ENCODE measurements at regions not wholly inside any gene's neighbourhood (a gene's known extent, or its start where the extent isn't known, plus 50 kb on each side); places are given as distances from the start of the nearest gene placed in this dataset.
"Not testable (repeated sequence)": the region's sequence is repeated elsewhere in the genome, so short reads cannot be mapped to it uniquely, and the experiment has no call there.

DNA sequence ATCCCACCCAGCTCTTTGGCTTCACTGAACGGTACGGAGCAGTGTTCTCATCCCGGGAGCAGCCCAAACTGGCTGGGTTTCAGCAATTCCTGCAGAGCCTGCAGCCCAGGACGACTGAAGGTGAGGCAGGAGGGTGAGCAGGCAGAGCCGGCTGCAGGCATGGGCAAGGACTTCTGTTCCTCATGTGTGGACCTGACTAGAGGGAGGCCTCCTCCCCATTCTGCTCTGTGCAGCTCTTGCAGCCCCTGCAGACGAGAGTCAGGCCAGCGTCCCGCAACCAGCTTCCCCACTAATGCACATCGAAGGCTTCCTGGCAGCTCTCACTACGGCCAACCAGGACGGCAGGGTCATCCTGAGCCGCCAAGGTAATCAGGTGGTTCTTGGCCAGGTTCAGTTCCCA is 97.8 kb upstream of the PZP start:
- H3K27me3 ChIP-seq; intact Hi-C loops (cut with DNase I); H3K9me3 ChIP-seq; H3K27ac ChIP-seq; H3K4me1 ChIP-seq; DNase-seq (ENCODE audit: low spot score in 2 of 2); H3K4me3 ChIP-seq; H3K36me3 ChIP-seq: not testable (repeated sequence)

DNA sequence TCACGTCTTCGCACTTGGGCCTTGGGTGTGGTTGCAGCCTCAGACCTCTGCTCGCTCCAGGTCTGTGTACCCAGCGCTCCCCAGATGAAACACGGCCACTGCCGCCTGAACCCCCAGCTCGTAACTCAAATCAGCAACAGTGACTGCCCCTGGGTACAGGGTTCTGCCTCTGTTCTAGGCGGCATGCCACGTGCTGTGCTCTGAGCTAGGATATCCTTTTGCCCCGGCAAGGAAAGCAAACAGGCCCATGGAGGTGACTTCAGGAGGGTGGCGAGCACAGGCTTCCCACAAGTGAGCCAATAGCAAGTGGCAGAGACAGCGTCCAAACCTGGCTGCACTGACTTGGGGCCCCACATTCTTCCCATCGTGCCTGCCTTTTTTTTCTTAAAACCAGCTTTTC is 96.3 kb upstream of the PZP start:
- H3K4me1 ChIP-seq; H3K4me3 ChIP-seq; H3K36me3 ChIP-seq; H3K27me3 ChIP-seq; H3K27ac ChIP-seq; H3K9me3 ChIP-seq; intact Hi-C loops (cut with DNase I); DNase-seq (ENCODE audit: low spot score in 2 of 2): not testable (repeated sequence)

DNA sequence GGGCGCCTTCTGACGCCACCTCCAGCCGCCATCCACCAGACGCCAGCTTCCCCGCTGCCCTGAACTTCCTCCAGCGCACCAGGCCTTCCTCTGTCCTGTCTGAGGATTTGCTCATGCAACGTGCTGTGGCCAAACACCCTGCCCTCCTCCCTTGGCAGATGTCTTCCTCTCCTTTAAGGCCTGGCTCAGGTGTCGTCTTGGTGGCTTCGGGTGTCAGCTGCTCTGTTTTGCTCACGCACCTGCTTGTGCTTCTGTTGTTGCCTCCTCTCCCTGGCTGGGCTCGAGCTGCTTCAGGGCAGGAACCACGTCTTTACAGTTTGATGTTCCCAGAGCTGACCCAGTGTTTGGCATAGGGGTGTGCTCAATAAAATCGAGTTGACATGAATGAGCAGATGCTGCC is 87.7 kb upstream of the PZP start:
- H3K9me3 ChIP-seq; H3K27ac ChIP-seq; H3K4me3 ChIP-seq; H3K4me1 ChIP-seq; DNase-seq (ENCODE audit: low spot score in 2 of 2); H3K27me3 ChIP-seq; H3K36me3 ChIP-seq; intact Hi-C loops (cut with DNase I): not testable (repeated sequence)

DNA sequence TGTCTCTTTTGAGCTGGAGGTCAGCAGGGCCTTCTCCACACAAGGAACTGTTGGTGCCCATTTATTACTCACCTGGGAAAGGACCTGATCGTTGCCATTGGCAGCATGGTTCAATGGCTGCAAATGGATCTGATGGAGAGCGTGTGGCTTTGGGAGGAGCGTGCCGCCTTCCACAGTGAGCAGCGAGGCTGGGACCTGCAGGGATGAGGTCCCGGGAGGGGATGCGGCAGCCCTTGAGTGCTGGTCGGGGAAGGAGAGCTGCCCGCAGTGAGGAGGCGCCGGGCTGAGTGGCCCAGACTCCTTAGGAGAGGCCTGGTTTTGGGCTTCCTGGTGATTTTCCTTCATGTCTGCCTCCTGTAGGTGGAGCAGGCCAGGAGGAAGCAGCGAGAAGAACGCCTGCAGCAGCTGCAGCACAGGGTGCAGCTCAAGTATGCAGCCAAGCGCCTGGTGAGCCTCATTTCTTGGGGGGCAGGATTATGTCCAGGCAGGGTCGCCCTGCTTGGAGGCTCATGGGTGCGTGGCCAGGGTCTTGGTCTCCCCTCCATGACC is 86.0 kb upstream of the PZP start:
- H3K27me3 ChIP-seq; H3K27ac ChIP-seq; DNase-seq (ENCODE audit: low spot score in 2 of 2); H3K9me3 ChIP-seq; H3K36me3 ChIP-seq; H3K4me3 ChIP-seq; intact Hi-C loops (cut with DNase I); H3K4me1 ChIP-seq: not testable (repeated sequence)

DNA sequence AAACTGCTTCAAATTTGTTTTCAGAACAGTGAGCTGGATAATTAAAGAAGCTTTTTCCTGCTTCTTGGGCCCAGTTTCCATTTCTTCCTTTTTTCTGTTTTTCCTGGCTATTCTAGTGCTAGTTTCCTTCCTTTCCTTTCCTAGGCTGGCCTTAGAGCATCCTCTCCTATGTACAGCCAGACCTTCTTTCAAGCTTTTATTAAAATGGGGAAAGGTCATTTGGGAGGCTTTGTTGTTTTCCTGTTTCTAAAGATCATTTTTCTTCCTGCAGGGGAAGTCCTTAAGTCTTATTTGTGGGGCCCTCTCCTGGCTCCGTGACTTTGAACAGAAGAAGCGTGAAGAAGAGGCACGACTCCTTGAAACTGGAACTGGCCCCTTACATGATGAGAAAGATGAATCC is 85.2 kb upstream of the PZP start:
- H3K9me3 ChIP-seq; H3K27ac ChIP-seq; H3K36me3 ChIP-seq; H3K4me1 ChIP-seq; H3K27me3 ChIP-seq; intact Hi-C loops (cut with DNase I); DNase-seq (ENCODE audit: low spot score in 2 of 2); H3K4me3 ChIP-seq: not testable (repeated sequence)

DNA sequence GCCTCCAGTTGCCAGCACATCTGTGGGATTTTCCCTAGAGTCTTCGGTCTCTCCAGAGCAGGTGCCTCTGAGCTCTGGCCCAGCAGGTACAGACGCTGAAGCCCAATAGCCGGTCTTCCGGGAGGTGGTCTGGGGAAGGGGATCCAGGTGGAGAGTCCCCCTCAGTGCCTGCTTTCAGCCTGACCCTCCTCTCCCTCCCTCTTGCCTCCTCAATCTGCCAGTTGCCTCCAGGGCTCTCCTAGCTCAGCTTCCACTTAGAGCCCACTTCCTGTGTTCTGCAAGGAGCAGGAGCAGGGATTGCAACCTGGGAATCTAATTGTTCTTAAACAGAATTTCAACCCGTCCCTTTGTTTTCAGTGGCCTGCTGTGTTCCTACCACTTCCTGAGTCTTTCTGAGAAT is 81.8 kb upstream of the PZP start:
- H3K36me3 ChIP-seq; intact Hi-C loops (cut with DNase I); H3K4me1 ChIP-seq; H3K9me3 ChIP-seq; H3K27me3 ChIP-seq; H3K4me3 ChIP-seq; DNase-seq (ENCODE audit: low spot score in 2 of 2); H3K27ac ChIP-seq: not testable (repeated sequence)

DNA sequence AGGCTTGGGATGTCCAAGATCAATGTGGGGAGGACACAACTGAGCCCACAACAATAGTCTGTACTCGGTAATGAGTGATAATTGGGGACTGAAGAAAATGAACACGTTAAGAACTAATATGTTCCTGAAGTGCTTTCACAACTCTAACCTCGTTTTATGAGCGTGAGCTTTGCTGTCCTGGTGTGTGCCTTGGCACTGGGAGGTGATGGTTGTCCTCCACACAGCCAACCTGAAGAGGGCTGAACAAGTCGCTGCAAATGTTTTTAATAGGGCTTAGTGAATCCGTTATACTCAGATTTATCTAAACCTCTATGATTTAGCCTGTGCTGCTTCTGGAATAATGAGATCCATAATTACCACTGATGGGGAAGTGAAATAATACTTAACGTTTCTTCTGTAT is 76.5 kb upstream of the PZP start:
- not testable (repeated sequence) for H3K4me1 ChIP-seq; H3K9me3 ChIP-seq; H3K4me3 ChIP-seq; H3K27me3 ChIP-seq; H3K36me3 ChIP-seq; DNase-seq (ENCODE audit: low spot score in 2 of 2); H3K27ac ChIP-seq
- intact Hi-C loops (cut with DNase I) = loop anchor here (5.0 kb wide), 1 partner anchor 217 kb away; no protein-coding TSS in a partner anchor

DNA sequence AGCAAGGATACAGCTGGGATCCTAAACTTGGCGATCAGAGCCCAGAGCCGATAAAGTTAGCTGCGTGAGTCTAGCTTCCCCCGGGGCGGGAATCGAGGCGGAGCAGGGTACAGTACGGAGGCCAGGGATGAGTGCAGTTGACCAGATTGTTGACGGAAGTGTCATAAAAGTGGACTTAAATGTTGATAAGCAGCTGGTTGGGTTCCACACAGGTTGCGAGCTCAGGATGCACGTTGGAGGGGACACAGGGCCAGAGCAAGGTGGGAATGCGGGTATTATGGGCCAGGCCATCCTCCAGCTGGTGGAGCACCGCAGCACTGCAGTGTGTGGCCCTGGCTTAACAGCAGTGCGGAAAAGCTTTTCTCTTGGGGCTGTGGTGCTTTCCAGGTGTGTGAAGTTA is 76.0 kb upstream of the PZP start:
- not testable (repeated sequence) for DNase-seq (ENCODE audit: low spot score in 2 of 2); H3K36me3 ChIP-seq; H3K27me3 ChIP-seq; H3K4me1 ChIP-seq; H3K9me3 ChIP-seq
- Histone ChIP-seq H3K4me3 (peak overlapping the region in 1 of 2 donors; percentile 65), H3K27ac (peak overlapping the region in 1 of 2 donors; percentile 64)
- intact Hi-C loops (cut with DNase I) = loop anchor here (5.0 kb wide), 1 partner anchor 217 kb away; no protein-coding TSS in a partner anchor

DNA sequence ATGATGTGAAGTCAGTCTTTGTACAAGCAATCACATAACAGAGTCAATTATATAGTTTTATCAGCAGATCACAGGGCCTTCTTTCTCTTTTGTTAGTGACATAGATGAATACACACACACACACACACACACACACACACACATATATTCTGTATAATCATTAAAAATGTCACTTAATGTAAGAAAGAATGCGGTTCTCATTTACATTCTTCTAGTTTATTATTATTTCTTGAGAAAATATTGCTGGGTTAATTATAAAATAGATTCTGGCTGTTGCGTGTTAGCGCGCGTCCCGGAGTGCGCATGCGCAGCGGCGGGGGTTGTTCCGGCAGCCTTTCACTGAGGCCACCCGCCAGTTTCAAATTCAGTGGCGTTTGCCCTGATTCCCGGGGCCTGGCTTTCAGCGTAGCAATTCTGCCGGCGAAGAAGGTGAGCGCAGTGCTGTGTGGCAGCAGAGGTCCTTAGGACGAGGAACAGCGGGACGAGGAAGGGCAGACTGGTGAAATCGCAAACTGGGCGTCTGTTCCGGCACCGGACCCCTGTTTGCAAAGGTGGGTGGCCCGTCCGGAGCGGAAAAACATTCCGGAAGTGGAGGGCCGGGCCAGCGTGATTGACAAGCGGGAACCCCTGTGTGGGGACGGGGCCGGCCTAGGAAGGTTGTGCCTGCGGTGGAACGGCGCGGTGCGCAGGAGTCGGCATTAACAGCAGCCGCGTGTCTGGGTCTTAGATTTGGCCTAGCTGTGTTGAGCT is 75.3 kb upstream of the PZP start:
- peak; percentile 19 to 84 for DNase-seq (ENCODE audit: low spot score in 2 of 2)
- H3K27ac ChIP-seq = peak overlapping the region in 1 of 2 donors; percentile 53
- intact Hi-C loops (cut with DNase I) = loop anchor here (2.0 to 5.0 kb wide), 2 partner anchors 167 to 216 kb away; no protein-coding TSS in a partner anchor

DNA sequence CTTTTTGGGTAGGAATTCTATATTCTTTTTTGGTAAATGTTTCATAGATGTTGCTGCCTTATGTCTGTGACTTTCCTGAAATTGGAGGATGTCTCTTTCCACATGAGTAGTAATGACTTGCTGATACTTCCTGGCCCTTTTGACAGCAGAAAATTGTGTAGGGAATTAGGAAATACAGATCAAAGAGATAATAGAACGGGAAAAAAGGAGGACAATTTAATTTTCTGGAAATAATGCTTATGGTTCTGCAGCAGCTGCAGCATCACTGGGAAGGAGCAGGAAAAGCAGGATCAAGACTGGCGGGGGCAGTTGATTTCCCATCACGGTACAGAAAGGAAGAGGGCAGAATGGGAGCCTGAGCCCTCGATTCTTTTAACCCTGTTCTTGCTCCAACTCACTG is 68.8 kb upstream of the PZP start:
- TF ChIP-seq, protein P1, sequence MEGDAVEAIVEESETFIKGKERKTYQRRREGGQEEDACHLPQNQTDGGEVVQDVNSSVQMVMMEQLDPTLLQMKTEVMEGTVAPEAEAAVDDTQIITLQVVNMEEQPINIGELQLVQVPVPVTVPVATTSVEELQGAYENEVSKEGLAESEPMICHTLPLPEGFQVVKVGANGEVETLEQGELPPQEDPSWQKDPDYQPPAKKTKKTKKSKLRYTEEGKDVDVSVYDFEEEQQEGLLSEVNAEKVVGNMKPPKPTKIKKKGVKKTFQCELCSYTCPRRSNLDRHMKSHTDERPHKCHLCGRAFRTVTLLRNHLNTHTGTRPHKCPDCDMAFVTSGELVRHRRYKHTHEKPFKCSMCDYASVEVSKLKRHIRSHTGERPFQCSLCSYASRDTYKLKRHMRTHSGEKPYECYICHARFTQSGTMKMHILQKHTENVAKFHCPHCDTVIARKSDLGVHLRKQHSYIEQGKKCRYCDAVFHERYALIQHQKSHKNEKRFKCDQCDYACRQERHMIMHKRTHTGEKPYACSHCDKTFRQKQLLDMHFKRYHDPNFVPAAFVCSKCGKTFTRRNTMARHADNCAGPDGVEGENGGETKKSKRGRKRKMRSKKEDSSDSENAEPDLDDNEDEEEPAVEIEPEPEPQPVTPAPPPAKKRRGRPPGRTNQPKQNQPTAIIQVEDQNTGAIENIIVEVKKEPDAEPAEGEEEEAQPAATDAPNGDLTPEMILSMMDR (IDR thresholded peaks at IDR 0.05) = no peak
- DNase-seq (ENCODE audit: low spot score in 2 of 2) = no peak
- no peaks in the 10 kb centered on the region for H3K36me3 ChIP-seq
- no peaks in the 10 kb centered on the region for H3K4me1 ChIP-seq
- no peak overlapping the region for H3K4me3 ChIP-seq
- H3K27ac ChIP-seq = no peak overlapping the region
- intact Hi-C loops (cut with DNase I) = no loop called here
- H3K27me3 ChIP-seq = no peaks in the 10 kb centered on the region
- no peaks in the 10 kb centered on the region for H3K9me3 ChIP-seq

More for the DNA sequence above, 75.3 kb upstream of the PZP start:
- H3K9me3 ChIP-seq, H3K36me3 ChIP-seq, H3K27me3 ChIP-seq, H3K4me1 ChIP-seq: not testable (repeated sequence)
- H3K4me3 ChIP-seq = peak overlapping the region; percentile 44 to 65
